ENCODE measurements at regions not wholly inside any gene's neighbourhood (a gene's known extent, or its start where the extent isn't known, plus 50 kb on each side); places are given as distances from the start of the nearest gene placed in this dataset.
"Not testable (repeated sequence)": the region's sequence is repeated elsewhere in the genome, so short reads cannot be mapped to it uniquely, and the experiment has no call there.

GRCh38 chr5:97967292-97967691 is 784.2 kb upstream of the RIOK2 start:
- DNase-seq = no peak

- no peak for DNase-seq
Observed at GRCh38 chr5:97968346-97968745, 785.3 kb upstream of the RIOK2 start.

- DNase-seq = no peak
Observed at GRCh38 chr5:97979740-97980139, 793.7 kb upstream of the RGMB start.

DNA sequence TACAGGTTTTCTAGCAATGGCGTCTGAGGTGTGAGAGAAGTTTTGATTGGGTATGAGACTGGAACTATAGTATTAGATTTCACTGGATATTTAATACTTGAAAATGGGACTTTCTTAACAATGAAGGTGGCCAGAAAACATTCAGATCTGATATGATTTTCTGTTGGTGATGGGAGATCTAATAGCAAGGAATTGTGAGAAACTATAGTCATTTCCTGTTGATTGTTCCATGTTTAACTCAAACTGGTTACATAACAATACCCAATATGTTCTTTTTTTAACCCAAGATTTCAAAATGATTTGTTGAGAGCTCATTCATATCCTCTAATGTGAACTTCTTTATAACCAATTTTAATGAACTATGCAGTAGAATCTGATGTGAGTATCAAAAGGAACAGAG is 793.2 kb upstream of the RGMB start:
- no peak for DNase-seq

GRCh38 chr5:97986069-97986468 is 787.4 kb upstream of the RGMB start:
- DNase-seq = no peak

- DNase-seq = no peak
Observed at GRCh38 chr5:97991236-97991635, 782.2 kb upstream of the RGMB start.

- no peak for DNase-seq
Observed at GRCh38 chr5:97998941-97999340, 774.5 kb upstream of the RGMB start.

GRCh38 chr5:98004463-98004862 is 769.0 kb upstream of the RGMB start:
- DNase-seq = no peak

- DNase-seq = no peak
Observed at GRCh38 chr5:98016771-98017170, 756.7 kb upstream of the RGMB start.

DNA sequence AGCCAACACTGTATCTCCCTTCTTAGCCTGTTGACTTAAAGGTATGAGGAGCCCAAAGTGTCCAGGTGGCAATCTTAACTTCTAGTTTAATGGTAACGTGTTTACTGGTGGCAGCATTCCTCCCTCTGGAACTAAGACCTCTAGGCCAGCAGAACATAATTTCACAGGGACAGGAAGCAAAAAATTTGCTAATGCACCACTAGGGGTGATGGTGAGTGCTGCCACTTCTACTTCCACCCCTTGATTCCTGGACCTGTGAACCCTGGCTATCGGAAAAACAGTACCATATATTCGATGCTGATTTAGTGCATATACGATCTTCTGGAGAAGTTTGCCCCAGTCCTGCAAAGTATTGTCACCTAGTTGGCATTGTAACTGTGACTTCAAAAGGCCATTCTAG is 743.2 kb upstream of the RGMB start:
- DNase-seq = not testable (repeated sequence)

GRCh38 chr5:98031036-98031435 is 742.4 kb upstream of the RGMB start:
- not testable (repeated sequence) for DNase-seq

DNA sequence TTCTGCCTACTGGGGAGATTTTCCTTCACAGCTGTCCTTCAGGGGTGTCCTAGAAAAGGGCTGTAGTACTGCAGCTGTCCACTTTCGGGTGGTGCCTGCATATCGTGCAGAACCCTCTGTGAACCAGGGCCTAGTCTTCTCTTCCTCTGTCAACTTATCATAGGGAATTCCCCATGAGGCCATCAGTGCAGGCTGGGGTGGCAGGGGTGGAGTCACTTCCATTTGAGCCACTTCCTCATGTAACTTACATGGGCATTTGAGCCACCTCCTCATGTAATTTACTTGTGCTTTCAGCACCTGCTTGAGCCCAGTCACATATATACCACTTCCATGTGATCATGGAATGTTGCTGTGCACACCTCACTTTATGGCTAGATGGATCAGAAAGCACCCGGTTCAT is 742.0 kb upstream of the RGMB start:
- no peak for DNase-seq

GRCh38 chr5:98031926-98032325 is 741.5 kb upstream of the RGMB start:
- DNase-seq = no peak

- no peak for DNase-seq
Observed at GRCh38 chr5:98041661-98042060, 731.8 kb upstream of the RGMB start.

- no peak for DNase-seq
Observed at GRCh38 chr5:98042521-98042920, 730.9 kb upstream of the RGMB start.

GRCh38 chr5:98042961-98043360 is 730.5 kb upstream of the RGMB start:
- DNase-seq = no peak

- no peak for DNase-seq
Observed at GRCh38 chr5:98050583-98050982, 722.9 kb upstream of the RGMB start.

DNA sequence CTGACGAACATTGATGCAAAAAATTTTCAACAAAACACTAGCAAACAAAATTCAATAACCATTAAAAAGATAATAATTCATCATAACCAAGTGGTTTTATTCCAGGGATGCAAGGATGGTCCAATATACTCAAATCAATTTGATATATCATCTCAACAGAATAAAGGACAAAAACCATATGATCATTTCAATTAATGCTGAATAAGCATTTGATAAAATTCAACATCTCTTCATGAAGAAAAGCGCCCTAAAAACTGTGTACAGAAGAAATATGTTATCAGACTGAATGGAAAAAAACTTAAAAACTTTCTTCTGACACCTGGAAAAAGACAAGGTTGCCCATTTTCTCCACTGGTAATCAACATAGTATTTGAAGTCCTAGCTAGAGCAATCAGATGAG is 720.3 kb upstream of the RGMB start:
- DNase-seq = no peak

- DNase-seq = no peak
Observed at GRCh38 chr5:98060148-98060547, 713.3 kb upstream of the RGMB start.

- DNase-seq = no peak
Observed at GRCh38 chr5:98064118-98064685, 709.3 kb upstream of the RGMB start.

GRCh38 chr5:98065261-98065909 is 708.1 kb upstream of the RGMB start:
- no peak for DNase-seq

GRCh38 chr5:98066910-98067309 is 706.6 kb upstream of the RGMB start:
- no peak for DNase-seq

- no peak for DNase-seq
Observed at GRCh38 chr5:98069876-98070512, 703.5 kb upstream of the RGMB start.

DNA sequence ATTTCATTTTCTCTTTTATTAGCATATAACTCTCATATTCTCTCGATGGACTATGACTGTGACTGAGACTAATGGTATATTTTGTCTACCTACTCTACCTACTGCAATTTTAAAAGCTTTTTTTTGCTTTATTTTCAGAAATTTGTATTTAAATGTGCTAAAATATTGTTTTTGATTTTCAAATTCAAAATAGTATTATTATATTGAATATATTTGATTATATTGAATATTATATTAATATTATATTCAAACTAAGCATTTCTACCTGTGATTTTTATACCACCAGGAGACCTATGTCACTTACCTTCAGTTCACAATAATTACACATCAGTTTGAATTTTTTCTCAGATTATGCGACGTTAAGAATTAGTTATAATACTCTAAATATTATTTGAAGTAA is 700.5 kb upstream of the RGMB start:
- no peak for DNase-seq

DNA sequence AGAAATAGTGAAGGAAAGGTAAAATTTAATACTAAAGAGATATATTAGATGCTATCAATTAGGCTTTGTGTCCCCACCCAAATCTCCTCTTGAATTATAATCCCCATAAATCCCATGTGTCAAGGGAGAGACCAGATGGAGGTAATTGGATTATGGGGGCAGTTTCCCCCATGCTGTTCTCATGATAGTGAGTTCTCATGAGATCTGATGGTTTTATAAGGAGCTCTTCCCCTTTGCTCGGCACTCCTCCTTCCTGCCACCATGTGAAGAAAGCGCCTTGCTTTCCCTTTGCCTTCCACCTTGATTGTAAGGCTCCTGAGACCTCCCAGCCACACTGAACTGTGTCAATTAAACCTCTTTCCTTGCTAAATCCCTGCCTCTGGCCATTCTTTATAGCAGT is 697.0 kb upstream of the RGMB start:
- no peak for DNase-seq

Data from NCI-H2171 treated with DMSO at 0.1 percent for 48 hours (cell line).